OCI-LY1 (cell line): ENCODE measurements at regions not wholly inside any gene's neighbourhood (a gene's known extent, or its start where the extent isn't known, plus 50 kb on each side); places are given as distances from the start of the nearest gene placed in this dataset.

Experiments used
- H2AFZ ChIP-seq: fragments of 200-600 bp; sonication (generic), shearing (Covaris generic); 2 replicates; pipeline ENCODE4 v1.6.0; 2014; ENCODE audit warnings: antibody characterized with exemption, mild to moderate bottlenecking, low read length
- H3F3A ChIP-seq: fragments of 200-600 bp; sonication (generic), shearing (Covaris generic); 2 replicates; pipeline ENCODE4 v1.6.0; 2014; ENCODE audit warnings: mild to moderate bottlenecking, antibody characterized with exemption, low read length, moderate library complexity; ENCODE audit not compliant: insufficient read depth
- H3K27ac ChIP-seq: fragments of 200-600 bp; sonication (generic); 2 replicates; pipeline ENCODE4 v1.5.1; 2014; ENCODE audit warnings: low read length, mixed run types, mild to moderate bottlenecking, low read depth; ENCODE audit not compliant: poor library complexity, severe bottlenecking
- H3K27me3 ChIP-seq: fragments of 200-600 bp; sonication (generic); 2 replicates; pipeline ENCODE4 v1.6.0; 2014; ENCODE audit warnings: antibody characterized with exemption, mild to moderate bottlenecking, low read length, moderate library complexity; ENCODE audit not compliant: insufficient read depth
- H3K36me3 ChIP-seq: fragments of 200-600 bp; sonication (generic); 2 replicates; pipeline ENCODE4 v1.6.1; 2014; ENCODE audit warnings: mild to moderate bottlenecking, antibody characterized with exemption, low read length, moderate library complexity, mixed read lengths; ENCODE audit not compliant: insufficient read depth
- H3K4me1 ChIP-seq: fragments of 200-600 bp; sonication (generic); 2 replicates; pipeline ENCODE4 v1.5.1; 2014; ENCODE audit warnings: mild to moderate bottlenecking, low read length, moderate library complexity; ENCODE audit not compliant: insufficient read depth, severe bottlenecking
- H3K4me2 ChIP-seq: fragments of 200-600 bp; sonication (generic), shearing (Covaris generic); 2 replicates; pipeline ENCODE4 v1.6.1; 2014; ENCODE audit warnings: low read length
- H3K4me3 ChIP-seq: fragments of 200-600 bp; sonication (generic); 2 replicates; pipeline ENCODE4 v1.5.1; 2014; ENCODE audit warnings: low read length, low read depth, mild to moderate bottlenecking, mixed read lengths; ENCODE audit not compliant: poor library complexity, severe bottlenecking
- H3K79me2 ChIP-seq: fragments of 200-600 bp; shearing (Covaris generic); 2 replicates; pipeline ENCODE4 v1.6.1; 2016; ENCODE audit warnings: mixed run types, low read length, mixed read lengths; ENCODE audit not compliant: insufficient read depth
- H3K9ac ChIP-seq: fragments of 200-600 bp; sonication (generic), shearing (Covaris generic); 2 replicates; pipeline ENCODE4 v1.6.1; 2014; ENCODE audit warnings: mild to moderate bottlenecking, low read length, mixed read lengths
- H3K9me2 ChIP-seq: fragments of 200-600 bp; sonication (generic), shearing (Covaris generic); 2 replicates; pipeline ENCODE4 v1.6.1; 2014; ENCODE audit warnings: low read depth, mild to moderate bottlenecking, low read length, mixed read lengths
- H3K9me3 ChIP-seq: fragments of 200-600 bp; shearing (Covaris generic); 2 replicates; pipeline ENCODE4 v1.6.1; 2014; ENCODE audit warnings: low read length, mixed read lengths
- H4K20me1 ChIP-seq: fragments of 200-600 bp; sonication (generic), shearing (Covaris generic); 2 replicates; pipeline ENCODE4 v1.6.0; 2016; ENCODE audit warnings: mild to moderate bottlenecking, low read length; ENCODE audit not compliant: insufficient read depth
- EZH2 ChIP-seq: fragments of 200-600 bp; sonication (generic), shearing (Covaris generic); IDR thresholded peaks from 2 replicates; pipeline ENCODE4 v1.8.0; 2017; ENCODE audit warnings: borderline replicate concordance, mixed run types, mild to moderate bottlenecking, antibody characterized with exemption, low read length, moderate library complexity, mixed read lengths
- TF ChIP-seq, protein P1 (sequence below): fragments of 200-600 bp; sonication (generic), shearing (Covaris generic); IDR thresholded peaks from 2 replicates; pipeline ENCODE4 v1.5.1; 2017; ENCODE audit warnings: mild to moderate bottlenecking, antibody characterized with exemption, low read length, moderate library complexity, mixed read lengths

DNA sequence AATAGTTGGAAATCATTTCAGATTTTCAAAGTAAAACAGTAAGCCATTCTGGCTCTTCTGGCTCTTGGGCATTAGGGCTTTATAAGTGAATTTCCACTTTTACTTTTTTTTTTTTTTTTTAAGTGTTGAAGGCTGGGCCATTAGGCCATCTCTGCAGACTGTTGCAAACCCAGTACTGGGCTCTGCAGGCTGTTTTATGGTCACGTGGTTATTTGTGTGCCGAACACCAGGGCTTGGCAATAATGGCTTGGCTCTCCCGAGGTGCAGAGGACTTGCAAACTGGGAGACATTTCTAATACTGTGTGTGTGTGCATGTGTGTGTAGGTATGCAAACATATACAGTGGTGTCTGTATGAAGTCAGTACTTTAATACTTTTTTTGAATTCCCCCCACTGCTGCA lies 194.9 kb upstream of the CDH5 start:
- H3K79me2 ChIP-seq = no peaks in the 10 kb centered on the region
- no peak overlapping the region for H3K9ac ChIP-seq
- H3F3A ChIP-seq = no peaks in the 10 kb centered on the region
- no peaks in the 10 kb centered on the region for H3K36me3 ChIP-seq
- H3K9me2 ChIP-seq = no peaks in the 10 kb centered on the region
- no peak for TF ChIP-seq EZH2
- TF ChIP-seq, protein P1, sequence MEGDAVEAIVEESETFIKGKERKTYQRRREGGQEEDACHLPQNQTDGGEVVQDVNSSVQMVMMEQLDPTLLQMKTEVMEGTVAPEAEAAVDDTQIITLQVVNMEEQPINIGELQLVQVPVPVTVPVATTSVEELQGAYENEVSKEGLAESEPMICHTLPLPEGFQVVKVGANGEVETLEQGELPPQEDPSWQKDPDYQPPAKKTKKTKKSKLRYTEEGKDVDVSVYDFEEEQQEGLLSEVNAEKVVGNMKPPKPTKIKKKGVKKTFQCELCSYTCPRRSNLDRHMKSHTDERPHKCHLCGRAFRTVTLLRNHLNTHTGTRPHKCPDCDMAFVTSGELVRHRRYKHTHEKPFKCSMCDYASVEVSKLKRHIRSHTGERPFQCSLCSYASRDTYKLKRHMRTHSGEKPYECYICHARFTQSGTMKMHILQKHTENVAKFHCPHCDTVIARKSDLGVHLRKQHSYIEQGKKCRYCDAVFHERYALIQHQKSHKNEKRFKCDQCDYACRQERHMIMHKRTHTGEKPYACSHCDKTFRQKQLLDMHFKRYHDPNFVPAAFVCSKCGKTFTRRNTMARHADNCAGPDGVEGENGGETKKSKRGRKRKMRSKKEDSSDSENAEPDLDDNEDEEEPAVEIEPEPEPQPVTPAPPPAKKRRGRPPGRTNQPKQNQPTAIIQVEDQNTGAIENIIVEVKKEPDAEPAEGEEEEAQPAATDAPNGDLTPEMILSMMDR = no peak
- no peak overlapping the region for H2AFZ ChIP-seq
- H3K4me1 ChIP-seq = no peaks in the 10 kb centered on the region
- H3K27me3 ChIP-seq = 0 out of 2 replicates have a peak, but pooled peaks cover 7% of the 10 kb centered on the region
- H4K20me1 ChIP-seq = no peaks in the 10 kb centered on the region
- H3K9me3 ChIP-seq = no peaks in the 10 kb centered on the region
- no peak overlapping the region for H3K4me2 ChIP-seq
- no peak overlapping the region for H3K4me3 ChIP-seq
- no peak overlapping the region for H3K27ac ChIP-seq

DNA sequence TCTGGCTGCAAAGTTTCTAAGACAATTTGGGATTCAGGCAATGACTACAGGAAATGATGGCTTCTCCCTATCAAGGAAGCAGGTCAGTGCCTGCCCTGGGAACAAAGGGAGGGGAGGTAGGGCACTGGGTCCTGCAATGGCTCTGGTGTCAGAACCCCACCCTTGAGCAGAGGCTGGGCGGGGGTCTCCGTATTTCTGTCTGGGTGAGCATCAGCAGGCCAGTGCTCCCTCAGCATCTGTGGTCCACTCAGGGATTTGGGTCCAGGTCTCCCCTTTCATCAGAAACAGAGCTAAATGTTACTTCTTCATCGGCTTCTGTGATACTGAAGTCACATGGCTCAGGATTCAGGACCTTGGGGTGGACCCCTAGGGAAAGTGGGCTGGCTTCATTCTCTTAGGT lies 195.5 kb upstream of the CDH5 start:
- no peaks in the 10 kb centered on the region for H3K4me1 ChIP-seq
- no peaks in the 10 kb centered on the region for H3K9me2 ChIP-seq
- no peak overlapping the region for H3K9ac ChIP-seq
- no peak overlapping the region for H3K4me2 ChIP-seq
- H4K20me1 ChIP-seq = no peaks in the 10 kb centered on the region
- H2AFZ ChIP-seq = no peak overlapping the region
- H3K36me3 ChIP-seq = no peaks in the 10 kb centered on the region
- H3K27ac ChIP-seq = no peak overlapping the region
- 0 out of 2 replicates have a peak, but pooled peaks cover 7% of the 10 kb centered on the region for H3K27me3 ChIP-seq
- H3K79me2 ChIP-seq = no peaks in the 10 kb centered on the region
- no peaks in the 10 kb centered on the region for H3K9me3 ChIP-seq
- no peak overlapping the region for H3K4me3 ChIP-seq
- H3F3A ChIP-seq = no peaks in the 10 kb centered on the region
- TF ChIP-seq EZH2 = no peak
- TF ChIP-seq, protein P1 = no peak

DNA sequence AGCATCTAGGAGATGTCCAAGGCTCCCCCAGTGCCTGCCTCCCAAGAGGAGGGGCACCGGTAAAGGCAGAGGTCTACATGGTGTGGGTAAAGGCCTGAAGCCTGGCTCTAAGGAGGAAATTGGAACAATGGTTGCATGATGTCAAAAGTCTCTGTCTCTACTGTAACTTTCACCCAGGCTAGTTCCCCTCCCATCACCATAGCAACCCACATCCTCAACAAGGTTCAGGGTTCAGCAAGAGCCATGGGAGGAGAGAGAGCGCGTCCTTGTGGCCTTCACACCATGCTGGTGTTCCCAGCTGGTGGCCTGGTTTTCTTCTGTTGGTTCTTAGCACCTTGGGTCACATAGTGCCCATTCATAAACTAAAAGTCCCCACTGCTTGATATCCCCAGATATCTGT lies 196.7 kb upstream of the CDH5 start:
- no peak for TF ChIP-seq EZH2
- TF ChIP-seq, protein P1 = no peak
- no peak overlapping the region for H3K9ac ChIP-seq
- no peaks in the 10 kb centered on the region for H3K9me3 ChIP-seq
- no peaks in the 10 kb centered on the region for H4K20me1 ChIP-seq
- 0 out of 2 replicates have a peak, but pooled peaks cover 7% of the 10 kb centered on the region for H3K27me3 ChIP-seq
- no peaks in the 10 kb centered on the region for H3F3A ChIP-seq
- H3K4me1 ChIP-seq = no peaks in the 10 kb centered on the region
- no peaks in the 10 kb centered on the region for H3K9me2 ChIP-seq
- no peak overlapping the region for H2AFZ ChIP-seq
- no peaks in the 10 kb centered on the region for H3K36me3 ChIP-seq
- H3K27ac ChIP-seq = no peak overlapping the region
- H3K4me2 ChIP-seq = no peak overlapping the region
- no peaks in the 10 kb centered on the region for H3K79me2 ChIP-seq
- no peak overlapping the region for H3K4me3 ChIP-seq
